22Rv1 (cell line): ENCODE measurements at regions not wholly inside any gene's neighbourhood (a gene's known extent, or its start where the extent isn't known, plus 50 kb on each side); places are given as distances from the start of the nearest gene placed in this dataset.

Source experiments
- CTCF ChIP-seq: fragments of 450-650 bp; IDR thresholded peaks from 2 replicates; pipeline ENCODE4 v1.5.1; 2017; ENCODE audit warnings: mild to moderate bottlenecking
- ZFX ChIP-seq: fragments of 450-650 bp; IDR thresholded peaks from 2 replicates; pipeline ENCODE4 v1.6.1; 2017; ENCODE audit warnings: antibody characterized with exemption, borderline replicate concordance

GRCh38 chr5:72741805-72742204 lies 74.7 kb upstream of the TNPO1 start:
- TF ChIP-seq CTCF (no peak), ZFX (no peak)
